SKM-1 treated with dmso at 0.1 percent for 144 hours (cell line): ENCODE measurements at regions not wholly inside any gene's neighbourhood (a gene's known extent, or its start where the extent isn't known, plus 50 kb on each side); places are given as distances from the start of the nearest gene placed in this dataset.
A peak's percentile ranks its signal among the peaks of the same experiment; 100 is the strongest.
"Not testable (repeated sequence)": the region's sequence is repeated elsewhere in the genome, so short reads cannot be mapped to it uniquely, and the experiment has no call there.

Experiments
- DNase-seq: peaks from one replicate; lab custom pipeline; 2025; ENCODE audit not compliant: unreplicated experiment; lab: John Stamatoyannopoulos, UW

DNA sequence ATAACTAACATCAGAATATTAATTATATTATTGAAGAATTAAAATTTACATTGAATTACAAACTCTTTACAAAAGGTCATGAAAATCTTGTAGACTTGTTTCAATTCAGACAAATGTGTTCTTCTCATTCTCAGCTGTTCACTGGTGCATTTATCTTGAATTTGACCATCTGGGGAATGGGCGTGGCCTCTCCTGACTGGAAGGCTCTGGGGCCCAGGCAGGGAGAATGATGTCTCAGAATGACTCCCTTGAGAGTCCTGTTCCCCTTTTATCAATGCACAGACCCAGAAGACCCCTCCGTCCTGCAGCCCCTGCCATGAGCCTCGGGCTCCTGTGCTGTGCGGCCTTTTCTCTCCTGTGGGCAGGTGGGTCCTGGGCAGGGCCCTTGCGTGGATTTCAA lies 242.2 kb upstream of the PRSS1 start:
- DNase-seq = not testable (repeated sequence)

GRCh38 chr7:142506601-142507000 lies 242.7 kb upstream of the PRSS1 start:
- DNase-seq = no peak

DNA sequence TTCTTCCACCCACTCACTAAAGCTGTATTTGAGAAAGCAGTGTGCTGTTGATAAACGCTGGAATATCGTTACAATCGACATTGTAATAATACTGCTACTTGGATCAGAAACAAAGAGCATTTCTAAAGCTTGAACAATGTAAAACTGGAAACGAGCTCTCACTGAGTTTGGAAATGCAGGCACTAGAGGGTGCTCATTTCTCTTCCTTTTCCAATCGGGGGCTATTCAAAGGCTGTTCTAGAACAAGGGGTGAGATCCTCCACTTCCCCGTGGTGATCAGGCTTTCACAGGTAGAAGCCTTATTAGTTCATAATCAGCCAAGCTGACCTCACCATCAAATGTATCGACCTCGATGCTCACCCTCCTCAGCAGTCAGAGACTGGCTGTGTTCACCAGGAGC lies 245.3 kb upstream of the PRSS1 start:
- not testable (repeated sequence) for DNase-seq

- no peak for DNase-seq
These were observed 245.2 kb upstream of the PRSS58 start for GRCh38 chr7:142503036-142503435.

DNA sequence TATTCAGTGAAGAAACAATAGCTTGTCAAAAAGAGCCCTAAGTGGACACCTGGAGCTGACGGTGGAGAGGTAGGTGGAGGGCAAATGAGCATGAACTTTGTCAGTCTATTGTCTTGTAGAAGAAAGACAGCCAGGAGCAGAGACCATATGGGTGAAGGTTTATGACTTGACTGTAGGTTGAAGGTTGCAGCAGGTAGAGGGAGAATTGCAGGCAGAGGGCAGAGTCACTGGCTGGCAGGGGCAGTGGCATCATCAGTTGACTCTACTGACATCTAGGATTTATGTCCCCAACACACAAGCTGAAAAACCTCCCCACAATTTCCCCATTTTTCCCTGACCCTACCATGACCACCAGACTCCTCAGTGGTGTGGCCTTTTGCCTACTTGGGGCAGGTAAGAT lies 243.6 kb upstream of the PRSS58 start:
- no peak for DNase-seq

GRCh38 chr7:142500366-142500765 lies 242.5 kb upstream of the PRSS58 start:
- DNase-seq = no peak

DNA sequence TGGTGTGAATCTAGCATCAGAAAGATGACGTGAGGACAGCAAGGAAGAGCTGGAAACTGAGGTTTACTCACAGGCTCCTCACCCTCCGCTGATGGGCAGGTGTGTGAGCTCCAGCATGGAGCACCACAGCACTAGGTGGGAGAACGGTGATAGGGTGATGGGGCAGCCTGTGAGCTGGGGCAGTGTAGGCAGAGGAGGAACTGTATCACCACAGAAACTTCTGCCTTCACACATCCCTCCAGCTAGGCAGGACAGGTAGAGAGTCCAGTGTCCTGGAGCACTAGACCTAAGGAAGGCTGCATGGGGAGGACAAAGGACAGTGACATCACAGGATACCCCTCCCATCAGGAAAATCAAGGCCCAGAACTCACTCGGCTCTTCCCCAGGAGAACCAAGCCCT lies 241.8 kb upstream of the PRSS58 start:
- no peak for DNase-seq

- DNase-seq = no peak
These were observed 240.5 kb upstream of the PRSS58 start for GRCh38 chr7:142498364-142498763.

DNA sequence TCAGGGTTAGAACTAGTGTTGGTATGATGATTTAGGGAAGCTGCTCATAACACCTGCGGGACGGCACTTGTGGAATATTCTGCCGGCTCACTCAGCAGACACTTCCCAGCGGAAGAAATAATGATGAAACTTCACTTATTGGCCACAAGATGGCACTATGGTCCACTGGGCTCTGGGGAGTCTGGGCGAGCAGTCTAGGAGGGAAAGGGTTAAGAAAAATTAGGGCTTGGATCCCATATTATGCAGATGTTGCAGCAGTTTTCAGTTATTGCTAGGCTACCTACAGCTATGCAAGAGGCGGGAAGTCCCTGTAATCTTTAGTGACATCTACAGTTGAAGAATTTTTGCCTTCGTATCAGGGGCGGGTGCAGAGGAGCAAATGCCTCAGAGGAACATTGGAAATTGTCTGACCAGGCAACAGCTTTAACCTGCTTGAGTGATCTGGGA lies 238.7 kb upstream of the PRSS58 start:
- no peak for DNase-seq

GRCh38 chr7:142495879-142496278 lies 238.0 kb upstream of the PRSS58 start:
- not testable (repeated sequence) for DNase-seq

DNA sequence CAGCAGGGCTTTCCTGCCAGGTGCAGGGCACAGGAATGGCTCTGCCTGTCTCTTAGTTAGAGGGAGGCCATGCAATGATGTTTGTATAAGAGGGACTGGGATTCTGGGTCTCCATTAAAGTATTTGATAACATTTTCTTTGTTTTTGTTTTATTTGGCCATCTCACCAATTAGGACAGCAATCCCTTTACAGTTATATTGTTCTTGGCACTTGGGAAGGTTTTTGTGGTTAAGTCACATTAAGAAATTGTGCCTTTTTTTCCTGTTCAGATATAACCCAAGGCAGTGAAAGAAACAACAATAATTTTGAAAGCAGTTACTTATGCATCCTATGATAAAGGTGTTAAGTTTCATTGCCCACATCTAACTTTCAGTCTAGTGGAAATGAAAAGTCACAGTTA lies 237.4 kb upstream of the PRSS58 start:
- DNase-seq = not testable (repeated sequence)

DNA sequence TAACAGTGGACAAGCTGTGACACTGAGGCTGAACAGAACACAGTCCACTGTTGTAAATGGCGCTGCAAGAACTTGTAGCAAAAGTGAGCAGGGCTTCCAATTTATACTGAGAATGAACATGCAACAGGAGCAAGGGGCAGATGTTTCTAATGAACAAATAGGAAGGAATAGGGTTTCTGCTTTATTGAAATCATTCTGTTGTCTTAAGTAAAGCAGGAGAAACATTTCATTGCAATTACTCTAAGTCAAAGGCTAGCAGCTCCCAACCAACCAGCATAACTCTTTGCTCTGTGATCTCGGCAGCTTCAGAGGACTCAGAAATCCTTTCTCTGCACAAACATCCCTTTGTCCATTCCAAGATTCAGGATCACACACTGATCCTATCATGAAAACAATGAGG lies 236.2 kb upstream of the PRSS58 start:
- no peak for DNase-seq

GRCh38 chr7:142488842-142489241 lies 231.0 kb upstream of the PRSS58 start:
- no peak for DNase-seq

GRCh38 chr7:142488036-142488633 lies 230.3 kb upstream of the PRSS58 start:
- DNase-seq = no peak

DNA sequence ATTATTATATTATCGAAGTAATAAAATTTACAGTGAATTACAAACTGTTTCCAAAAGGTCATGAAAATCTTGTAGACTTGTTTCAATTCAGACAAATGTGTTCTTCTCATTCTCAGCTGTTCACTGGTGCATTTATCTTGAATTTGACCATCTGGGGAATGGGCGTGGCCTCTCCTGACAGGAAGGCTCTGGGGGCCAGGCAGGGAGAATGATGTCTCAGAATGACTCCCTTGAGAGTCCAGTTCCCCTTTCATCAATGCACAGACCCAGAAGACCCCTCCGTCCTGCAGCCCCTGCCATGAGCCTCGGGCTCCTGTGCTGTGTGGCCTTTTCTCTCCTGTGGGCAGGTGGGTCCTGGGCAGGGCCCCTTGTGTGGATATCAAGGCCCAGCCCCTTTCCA lies 229.7 kb upstream of the PRSS58 start:
- DNase-seq = not testable (repeated sequence)

DNA sequence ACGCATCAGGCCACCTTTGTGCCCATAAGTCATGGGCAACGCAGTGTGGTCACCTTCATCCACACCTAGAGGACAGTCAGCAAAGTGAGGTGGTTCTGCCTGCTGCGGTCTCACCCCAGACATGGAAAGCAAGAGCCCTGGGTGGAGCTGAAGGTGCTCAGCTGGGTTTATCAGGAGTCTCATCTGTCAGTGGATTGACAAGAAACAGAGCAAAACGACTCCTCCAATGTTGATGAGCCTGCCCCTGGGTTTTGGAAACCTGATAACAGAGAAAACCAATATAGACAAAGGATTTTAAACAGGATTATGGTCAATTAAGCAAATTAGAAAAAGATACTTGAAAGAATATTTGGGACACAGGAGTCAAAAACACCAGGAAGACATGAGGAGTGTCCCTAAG lies 229.3 kb upstream of the PRSS58 start:
- DNase-seq = no peak

- DNase-seq = peak; percentile 19
These were observed 227.9 kb upstream of the PRSS58 start for GRCh38 chr7:142485617-142486226.

- DNase-seq = no peak
These were observed 225.9 kb upstream of the PRSS58 start for GRCh38 chr7:142483659-142484317.

DNA sequence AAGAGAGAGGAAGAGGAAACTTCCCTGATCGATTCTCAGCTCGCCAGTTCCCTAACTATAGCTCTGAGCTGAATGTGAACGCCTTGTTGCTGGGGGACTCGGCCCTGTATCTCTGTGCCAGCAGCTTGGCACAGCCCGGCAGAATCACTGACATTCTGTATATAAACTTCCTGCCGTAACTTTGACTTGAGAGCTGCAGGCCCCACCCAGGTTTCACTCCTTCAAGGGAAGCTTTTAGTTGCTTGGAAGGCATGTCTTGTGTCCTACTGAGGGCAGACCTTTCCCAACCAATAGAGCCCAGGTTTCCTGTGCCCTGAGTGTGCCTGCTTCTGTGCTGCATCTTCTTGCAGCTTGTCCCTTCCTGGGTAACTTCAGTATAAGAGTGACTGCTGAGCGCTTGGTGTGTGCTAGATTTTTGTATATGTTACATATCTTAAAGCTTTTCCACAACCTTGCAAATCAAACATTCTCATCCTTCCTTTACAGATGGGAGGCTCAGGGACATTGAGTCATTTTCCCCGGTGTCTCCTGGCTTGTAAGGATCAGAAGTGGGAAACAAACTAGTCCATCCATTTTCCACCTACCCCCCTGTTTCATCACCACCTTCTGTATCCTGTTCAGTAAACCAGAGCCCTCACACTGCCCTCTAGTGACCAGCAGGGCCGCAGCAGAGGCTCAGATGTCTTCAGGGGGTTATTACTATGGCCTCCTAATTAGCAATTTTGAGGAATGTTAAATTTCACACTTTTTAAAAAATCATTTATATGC lies 225.2 kb upstream of the PRSS58 start:
- peak; percentile 71 for DNase-seq

GRCh38 chr7:142481548-142481947 lies 223.7 kb upstream of the PRSS58 start:
- no peak for DNase-seq

DNA sequence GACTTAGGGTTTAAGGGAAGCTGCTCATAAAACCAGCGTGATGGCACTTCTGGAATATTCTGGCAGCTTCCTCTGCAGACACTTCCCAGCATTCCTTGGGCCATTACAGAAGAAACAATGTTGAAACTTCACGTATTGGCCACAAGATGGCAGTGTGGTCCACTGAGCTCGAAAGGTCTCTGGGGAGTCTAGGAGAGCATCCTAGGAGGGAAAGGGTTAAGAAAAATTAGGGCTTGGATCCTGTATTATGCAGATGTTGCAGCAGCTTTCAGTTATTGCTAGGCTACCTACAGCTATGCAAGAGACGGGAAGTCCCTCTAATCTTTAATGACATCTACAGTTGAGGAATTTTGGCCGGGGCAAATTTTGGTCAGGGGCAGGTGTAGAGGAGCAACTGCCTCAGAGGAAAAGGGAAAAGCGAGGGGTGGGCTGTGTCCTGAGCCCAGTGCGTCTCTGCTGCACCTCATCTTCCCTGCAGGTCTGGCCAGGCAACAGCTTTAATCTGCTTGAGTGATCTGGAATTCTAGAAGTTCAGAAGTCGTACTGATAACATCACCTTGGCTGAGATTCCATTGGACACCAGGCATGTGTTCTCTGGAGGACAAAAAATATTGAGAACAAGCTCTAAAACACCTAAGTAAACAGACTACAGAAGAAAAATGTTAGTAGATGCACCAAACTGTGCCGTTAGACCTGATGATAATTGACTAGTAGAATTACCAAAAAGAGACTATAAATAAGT lies 220.8 kb upstream of the PRSS58 start:
- DNase-seq = peak; percentile 36
